H1 (cell line): ENCODE measurements at regions not wholly inside any gene's neighbourhood (a gene's known extent, or its start where the extent isn't known, plus 50 kb on each side); places are given as distances from the start of the nearest gene placed in this dataset.

Experiments used
- CBX5 ChIP-seq: fragments of 300-800, 300-1000 bp; sonication (generic); IDR thresholded peaks from 2 replicates; pipeline ENCODE4 v1.7.1; 2016; ENCODE audit warnings: antibody characterized with exemption, low read length, low read depth
- EP300 ChIP-seq, 2 experiments: IDR thresholded peaks; 1 replicate in 1 of 2; 2 replicates in 1 of 2; pipeline ENCODE4 v1.6.1; 2011 to 2012; ENCODE audit warnings: low read depth in 2 of 2, low read length in 2 of 2, mild to moderate bottlenecking in 2 of 2, borderline replicate concordance in 1 of 2, inconsistent platforms in 1 of 2, moderate library complexity in 1 of 2
- RAD21 ChIP-seq, 2 experiments: IDR thresholded peaks in 1 of 2; conservative IDR thresholded peaks in 1 of 2; 2 replicates each; pipeline ENCODE4 v1.6.1; 2011; ENCODE audit warnings: low read depth in 2 of 2, low read length in 2 of 2, improper control_type of control experiment in 1 of 2, inconsistent platforms in 1 of 2, mild to moderate bottlenecking in 1 of 2, moderate library complexity in 1 of 2
- RBBP5 ChIP-seq: IDR thresholded peaks from 2 replicates; pipeline ENCODE4 v1.7.1; 2012; ENCODE audit warnings: low read depth, mild to moderate bottlenecking, inconsistent platforms, low read length, moderate library complexity, borderline replicate concordance
- RNF2 ChIP-seq: fragments of 200-900, 300-1000 bp; sonication (generic); IDR thresholded peaks from 2 replicates; pipeline ENCODE4 v1.7.1; 2016; ENCODE audit warnings: borderline replicate concordance, low read depth, mild to moderate bottlenecking, antibody characterized with exemption, low read length; ENCODE audit not compliant: poor library complexity, severe bottlenecking; ENCODE audit errors: missing control alignments
- TCF12 ChIP-seq: IDR thresholded peaks from 2 replicates; pipeline ENCODE4 v1.6.1; 2011; ENCODE audit warnings: low read depth, mild to moderate bottlenecking, low read length
- TEAD4 ChIP-seq: IDR thresholded peaks from 2 replicates; pipeline ENCODE4 v1.6.1; 2012; ENCODE audit warnings: low read depth, low read length, inconsistent platforms, mixed read lengths
- TF ChIP-seq, protein P1 (sequence below): fragments of 300-600 bp; sonication (generic); IDR thresholded peaks from 2 replicates; pipeline ENCODE4 v1.7.1; 2012; ENCODE audit warnings: low read length, moderate library complexity, mild to moderate bottlenecking, inconsistent platforms; ENCODE audit not compliant: insufficient replicate concordance
- TF ChIP-seq, protein P2 (sequence below): IDR thresholded peaks from 2 replicates; pipeline ENCODE4 v1.6.1; 2012; ENCODE audit warnings: low read length, inconsistent platforms

DNA sequence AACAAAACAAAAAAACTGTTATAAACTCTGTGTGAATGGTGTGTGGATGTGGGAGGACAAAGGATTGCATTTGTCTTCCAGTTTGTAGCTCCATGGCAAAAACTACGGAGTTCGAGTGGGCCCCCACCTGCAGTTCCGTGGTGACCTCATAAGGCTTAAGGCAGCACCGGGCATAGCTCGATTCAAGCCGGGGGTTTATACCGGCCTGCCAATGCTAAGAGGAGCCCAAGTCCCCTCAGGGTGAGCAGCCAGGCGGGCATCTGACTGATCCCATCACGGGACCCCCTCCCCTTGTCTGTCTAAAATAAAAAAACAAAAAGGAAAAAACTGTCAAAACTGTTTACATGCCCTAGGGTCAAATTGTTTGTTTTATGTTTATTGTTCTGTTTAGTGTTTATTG, 463.2 kb upstream of the HTR1E start (continued):
- TF ChIP-seq, protein P1, sequence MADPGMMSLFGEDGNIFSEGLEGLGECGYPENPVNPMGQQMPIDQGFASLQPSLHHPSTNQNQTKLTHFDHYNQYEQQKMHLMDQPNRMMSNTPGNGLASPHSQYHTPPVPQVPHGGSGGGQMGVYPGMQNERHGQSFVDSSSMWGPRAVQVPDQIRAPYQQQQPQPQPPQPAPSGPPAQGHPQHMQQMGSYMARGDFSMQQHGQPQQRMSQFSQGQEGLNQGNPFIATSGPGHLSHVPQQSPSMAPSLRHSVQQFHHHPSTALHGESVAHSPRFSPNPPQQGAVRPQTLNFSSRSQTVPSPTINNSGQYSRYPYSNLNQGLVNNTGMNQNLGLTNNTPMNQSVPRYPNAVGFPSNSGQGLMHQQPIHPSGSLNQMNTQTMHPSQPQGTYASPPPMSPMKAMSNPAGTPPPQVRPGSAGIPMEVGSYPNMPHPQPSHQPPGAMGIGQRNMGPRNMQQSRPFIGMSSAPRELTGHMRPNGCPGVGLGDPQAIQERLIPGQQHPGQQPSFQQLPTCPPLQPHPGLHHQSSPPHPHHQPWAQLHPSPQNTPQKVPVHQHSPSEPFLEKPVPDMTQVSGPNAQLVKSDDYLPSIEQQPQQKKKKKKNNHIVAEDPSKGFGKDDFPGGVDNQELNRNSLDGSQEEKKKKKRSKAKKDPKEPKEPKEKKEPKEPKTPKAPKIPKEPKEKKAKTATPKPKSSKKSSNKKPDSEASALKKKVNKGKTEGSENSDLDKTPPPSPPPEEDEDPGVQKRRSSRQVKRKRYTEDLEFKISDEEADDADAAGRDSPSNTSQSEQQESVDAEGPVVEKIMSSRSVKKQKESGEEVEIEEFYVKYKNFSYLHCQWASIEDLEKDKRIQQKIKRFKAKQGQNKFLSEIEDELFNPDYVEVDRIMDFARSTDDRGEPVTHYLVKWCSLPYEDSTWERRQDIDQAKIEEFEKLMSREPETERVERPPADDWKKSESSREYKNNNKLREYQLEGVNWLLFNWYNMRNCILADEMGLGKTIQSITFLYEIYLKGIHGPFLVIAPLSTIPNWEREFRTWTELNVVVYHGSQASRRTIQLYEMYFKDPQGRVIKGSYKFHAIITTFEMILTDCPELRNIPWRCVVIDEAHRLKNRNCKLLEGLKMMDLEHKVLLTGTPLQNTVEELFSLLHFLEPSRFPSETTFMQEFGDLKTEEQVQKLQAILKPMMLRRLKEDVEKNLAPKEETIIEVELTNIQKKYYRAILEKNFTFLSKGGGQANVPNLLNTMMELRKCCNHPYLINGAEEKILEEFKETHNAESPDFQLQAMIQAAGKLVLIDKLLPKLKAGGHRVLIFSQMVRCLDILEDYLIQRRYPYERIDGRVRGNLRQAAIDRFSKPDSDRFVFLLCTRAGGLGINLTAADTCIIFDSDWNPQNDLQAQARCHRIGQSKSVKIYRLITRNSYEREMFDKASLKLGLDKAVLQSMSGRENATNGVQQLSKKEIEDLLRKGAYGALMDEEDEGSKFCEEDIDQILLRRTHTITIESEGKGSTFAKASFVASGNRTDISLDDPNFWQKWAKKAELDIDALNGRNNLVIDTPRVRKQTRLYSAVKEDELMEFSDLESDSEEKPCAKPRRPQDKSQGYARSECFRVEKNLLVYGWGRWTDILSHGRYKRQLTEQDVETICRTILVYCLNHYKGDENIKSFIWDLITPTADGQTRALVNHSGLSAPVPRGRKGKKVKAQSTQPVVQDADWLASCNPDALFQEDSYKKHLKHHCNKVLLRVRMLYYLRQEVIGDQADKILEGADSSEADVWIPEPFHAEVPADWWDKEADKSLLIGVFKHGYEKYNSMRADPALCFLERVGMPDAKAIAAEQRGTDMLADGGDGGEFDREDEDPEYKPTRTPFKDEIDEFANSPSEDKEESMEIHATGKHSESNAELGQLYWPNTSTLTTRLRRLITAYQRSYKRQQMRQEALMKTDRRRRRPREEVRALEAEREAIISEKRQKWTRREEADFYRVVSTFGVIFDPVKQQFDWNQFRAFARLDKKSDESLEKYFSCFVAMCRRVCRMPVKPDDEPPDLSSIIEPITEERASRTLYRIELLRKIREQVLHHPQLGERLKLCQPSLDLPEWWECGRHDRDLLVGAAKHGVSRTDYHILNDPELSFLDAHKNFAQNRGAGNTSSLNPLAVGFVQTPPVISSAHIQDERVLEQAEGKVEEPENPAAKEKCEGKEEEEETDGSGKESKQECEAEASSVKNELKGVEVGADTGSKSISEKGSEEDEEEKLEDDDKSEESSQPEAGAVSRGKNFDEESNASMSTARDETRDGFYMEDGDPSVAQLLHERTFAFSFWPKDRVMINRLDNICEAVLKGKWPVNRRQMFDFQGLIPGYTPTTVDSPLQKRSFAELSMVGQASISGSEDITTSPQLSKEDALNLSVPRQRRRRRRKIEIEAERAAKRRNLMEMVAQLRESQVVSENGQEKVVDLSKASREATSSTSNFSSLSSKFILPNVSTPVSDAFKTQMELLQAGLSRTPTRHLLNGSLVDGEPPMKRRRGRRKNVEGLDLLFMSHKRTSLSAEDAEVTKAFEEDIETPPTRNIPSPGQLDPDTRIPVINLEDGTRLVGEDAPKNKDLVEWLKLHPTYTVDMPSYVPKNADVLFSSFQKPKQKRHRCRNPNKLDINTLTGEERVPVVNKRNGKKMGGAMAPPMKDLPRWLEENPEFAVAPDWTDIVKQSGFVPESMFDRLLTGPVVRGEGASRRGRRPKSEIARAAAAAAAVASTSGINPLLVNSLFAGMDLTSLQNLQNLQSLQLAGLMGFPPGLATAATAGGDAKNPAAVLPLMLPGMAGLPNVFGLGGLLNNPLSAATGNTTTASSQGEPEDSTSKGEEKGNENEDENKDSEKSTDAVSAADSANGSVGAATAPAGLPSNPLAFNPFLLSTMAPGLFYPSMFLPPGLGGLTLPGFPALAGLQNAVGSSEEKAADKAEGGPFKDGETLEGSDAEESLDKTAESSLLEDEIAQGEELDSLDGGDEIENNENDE = no peak
- TF ChIP-seq RNF2 (no peak), TEAD4 (no peak), EP300 (IDR thresholded peaks at IDR 0.05; ENCODE audit: borderline replicate concordance in 1 of 2, low read depth in 2 of 2, low read length in 2 of 2) (no peak), RBBP5 (no peak), RAD21 (IDR thresholded peaks at IDR 0.05 in 1 of 2, conservative IDR thresholded peaks at IDR 0.05 in 1 of 2; ENCODE audit: low read depth in 2 of 2, low read length in 2 of 2) (no peak), TCF12 (no peak), CBX5 (no peak)
- TF ChIP-seq, protein P2, sequence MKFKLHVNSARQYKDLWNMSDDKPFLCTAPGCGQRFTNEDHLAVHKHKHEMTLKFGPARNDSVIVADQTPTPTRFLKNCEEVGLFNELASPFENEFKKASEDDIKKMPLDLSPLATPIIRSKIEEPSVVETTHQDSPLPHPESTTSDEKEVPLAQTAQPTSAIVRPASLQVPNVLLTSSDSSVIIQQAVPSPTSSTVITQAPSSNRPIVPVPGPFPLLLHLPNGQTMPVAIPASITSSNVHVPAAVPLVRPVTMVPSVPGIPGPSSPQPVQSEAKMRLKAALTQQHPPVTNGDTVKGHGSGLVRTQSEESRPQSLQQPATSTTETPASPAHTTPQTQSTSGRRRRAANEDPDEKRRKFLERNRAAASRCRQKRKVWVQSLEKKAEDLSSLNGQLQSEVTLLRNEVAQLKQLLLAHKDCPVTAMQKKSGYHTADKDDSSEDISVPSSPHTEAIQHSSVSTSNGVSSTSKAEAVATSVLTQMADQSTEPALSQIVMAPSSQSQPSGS = no peak
